GM19324 (cell line): ENCODE measurements at regions not wholly inside any gene's neighbourhood (a gene's known extent, or its start where the extent isn't known, plus 50 kb on each side); places are given as distances from the start of the nearest gene placed in this dataset.

Experiments used
- ATAC-seq: cut with Tn5 transposase; IDR thresholded peaks from one replicate; pipeline ENCODE4 v1.9.1; 2021; ENCODE audit warnings: mild to moderate bottlenecking, moderate library complexity; ENCODE audit not compliant: unreplicated experiment, low FRiP score

DNA sequence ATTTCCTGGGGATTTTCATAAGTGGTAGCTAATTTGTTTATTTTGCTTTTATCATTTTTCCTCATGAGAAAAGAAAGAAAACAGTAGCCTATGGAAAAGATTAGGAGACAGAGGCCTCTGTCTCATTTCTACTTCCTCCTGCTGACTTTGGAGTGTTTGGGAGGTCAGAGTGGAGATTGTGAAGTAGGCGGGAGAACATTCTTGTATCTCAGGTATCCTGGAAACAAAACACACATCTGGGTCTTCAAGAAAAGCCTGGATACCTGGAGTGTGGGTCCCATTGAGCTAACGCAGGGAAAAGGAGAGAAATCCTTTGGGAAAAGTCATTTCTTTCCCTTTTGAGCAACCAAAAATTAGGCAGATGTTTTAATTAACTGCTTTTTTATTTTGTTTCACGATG is 161.5 kb upstream of the DMAC1 start:
- ATAC-seq, result no peak

GRCh38 chr9:7960320-7961050 is 160.9 kb upstream of the DMAC1 start:
- no peak for ATAC-seq

- no peak for ATAC-seq
Measured at GRCh38 chr9:7957803-7958202, 158.2 kb upstream of the DMAC1 start.

GRCh38 chr9:7947577-7947976 is 148.0 kb upstream of the DMAC1 start:
- ATAC-seq, result no peak

- no peak for ATAC-seq
Measured at GRCh38 chr9:7946458-7946857, 146.9 kb upstream of the DMAC1 start.

GRCh38 chr9:7944572-7944971 is 145.0 kb upstream of the DMAC1 start:
- no peak for ATAC-seq

DNA sequence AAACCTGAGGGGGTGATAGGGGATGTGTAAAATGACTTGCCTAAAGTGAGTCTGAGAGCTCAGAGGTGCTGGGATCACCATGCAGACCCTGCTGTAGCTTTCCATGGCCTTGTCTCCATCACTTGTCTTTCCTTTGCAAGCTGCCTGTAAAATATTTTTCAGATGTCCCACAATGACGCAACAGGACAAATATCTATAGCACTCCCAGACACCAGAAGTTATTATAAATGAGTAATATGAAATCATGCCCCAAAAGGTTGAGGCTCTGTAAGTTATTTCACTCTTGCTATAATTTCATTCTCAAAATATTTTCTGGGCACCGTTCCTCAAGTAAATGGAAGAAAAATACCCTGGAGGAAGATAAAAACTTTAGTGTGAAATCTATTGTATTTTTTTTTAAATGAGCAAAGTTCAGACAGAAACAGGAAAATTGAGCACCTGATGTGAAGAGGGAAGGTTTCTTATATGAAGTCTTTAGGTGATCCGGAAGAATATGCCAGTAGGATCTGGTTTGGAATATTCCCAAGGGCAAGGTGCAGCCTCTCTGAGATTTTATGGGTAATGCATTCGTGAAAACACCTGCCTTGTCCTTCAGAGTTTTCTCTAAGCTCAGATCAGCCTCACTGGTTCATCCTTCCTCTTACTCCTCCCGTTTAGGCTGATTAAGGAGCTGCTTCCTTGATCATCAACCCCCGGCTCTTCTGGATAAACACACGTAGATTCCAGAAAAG is 138.3 kb upstream of the DMAC1 start:
- ATAC-seq, result no peak

GRCh38 chr9:7936996-7937395 is 137.4 kb upstream of the DMAC1 start:
- no peak for ATAC-seq

GRCh38 chr9:7936163-7936562 is 136.6 kb upstream of the DMAC1 start:
- ATAC-seq, result peak; percentile 14

- ATAC-seq, result peak; percentile 72
Measured at GRCh38 chr9:7935681-7936080, 136.1 kb upstream of the DMAC1 start.

GRCh38 chr9:7932767-7933166 is 133.2 kb upstream of the DMAC1 start:
- no peak for ATAC-seq

DNA sequence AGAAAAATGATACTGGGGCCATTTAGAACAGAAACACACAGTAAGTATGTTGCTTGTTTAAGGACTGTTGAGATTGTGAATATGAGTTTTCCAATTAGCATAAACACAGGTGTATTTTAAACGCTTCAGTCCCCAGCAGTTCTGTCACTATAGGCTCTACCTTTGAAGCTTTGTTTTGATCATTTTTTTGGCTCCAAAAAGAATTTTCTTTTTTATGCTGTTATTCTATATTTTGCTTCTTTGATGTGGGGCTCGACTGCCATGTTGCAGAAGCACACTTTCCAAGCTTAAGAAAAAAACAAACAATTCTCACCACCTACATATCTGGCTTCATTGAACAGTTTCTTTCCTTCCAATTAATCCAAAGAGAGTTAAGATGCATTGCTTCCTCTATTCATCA is 131.0 kb upstream of the DMAC1 start:
- no peak for ATAC-seq

DNA sequence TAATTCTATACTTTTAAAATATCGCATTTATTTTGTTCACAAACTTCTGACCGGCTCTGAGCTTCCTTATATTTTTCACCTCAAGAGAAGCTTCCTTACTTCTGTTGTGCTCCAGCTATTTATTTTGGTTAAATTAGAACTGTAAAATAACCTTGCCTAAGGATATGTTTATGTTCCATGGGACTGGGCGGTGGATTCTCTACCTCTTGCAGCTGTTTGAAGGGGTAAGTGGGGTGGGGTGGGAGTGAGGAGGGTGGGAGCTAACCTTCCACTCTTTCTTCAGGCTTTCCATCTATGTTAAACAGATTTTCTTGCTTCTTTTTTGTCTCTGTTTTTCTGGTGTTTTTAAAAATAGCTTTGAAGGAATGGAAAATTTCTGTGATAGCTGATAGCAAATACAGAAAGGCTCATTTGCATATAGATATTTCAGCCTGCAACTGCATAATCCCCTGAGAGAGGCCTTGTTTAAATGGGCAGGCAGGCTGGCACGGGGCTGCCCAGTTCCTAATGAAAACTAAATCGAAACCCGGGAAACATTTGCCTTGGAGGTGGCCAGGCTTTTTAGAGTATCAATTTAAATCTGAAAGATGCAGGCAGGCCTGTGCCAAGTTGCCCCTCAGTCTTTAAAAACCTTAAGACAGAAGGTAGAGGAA is 122.1 kb upstream of the DMAC1 start:
- no peak for ATAC-seq

GRCh38 chr9:7912037-7912535 is 112.5 kb upstream of the DMAC1 start:
- ATAC-seq, result no peak

GRCh38 chr9:7910426-7911020 is 110.9 kb upstream of the DMAC1 start:
- ATAC-seq, result no peak

- no peak for ATAC-seq
Measured at GRCh38 chr9:7909537-7909936, 110.0 kb upstream of the DMAC1 start.

DNA sequence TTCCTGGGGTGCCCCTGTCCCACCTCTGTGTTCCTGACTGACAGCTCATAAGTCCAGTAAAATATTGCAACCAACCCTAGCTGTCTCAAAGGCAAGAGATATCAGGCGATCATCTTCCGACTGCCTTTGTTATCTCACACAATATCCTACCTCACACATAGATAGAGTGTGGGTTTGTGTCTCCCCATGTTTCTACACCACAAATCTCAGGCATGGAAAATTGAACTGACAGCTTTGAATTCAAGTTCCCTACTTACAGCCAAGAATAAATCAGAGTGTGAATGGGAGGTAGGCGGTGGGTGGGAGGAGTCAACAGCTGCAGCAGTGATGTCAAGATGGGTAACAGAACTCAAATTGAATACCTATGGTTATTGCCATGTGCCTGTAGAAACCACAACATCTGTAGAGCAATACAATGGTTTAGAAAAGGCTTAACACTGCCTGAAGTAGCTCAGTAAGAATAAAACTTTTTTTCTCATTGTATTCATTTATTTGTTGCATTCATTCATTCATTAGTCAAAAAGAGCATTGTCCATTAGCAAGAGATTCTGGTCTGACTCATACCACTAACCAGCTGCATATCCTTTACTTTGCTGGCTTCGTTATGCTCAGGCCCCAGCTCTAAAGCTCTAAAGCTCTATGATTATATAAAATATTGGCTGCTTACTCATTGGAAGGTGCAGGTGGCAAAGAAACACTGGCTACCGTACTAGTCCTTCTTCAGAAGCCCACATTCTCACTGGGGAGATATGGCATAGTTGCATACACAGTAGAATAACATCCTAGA is 108.2 kb upstream of the DMAC1 start:
- no peak for ATAC-seq

GRCh38 chr9:7906783-7907550 is 107.4 kb upstream of the DMAC1 start:
- no peak for ATAC-seq

- ATAC-seq, result no peak
Measured at GRCh38 chr9:7901621-7902020, 102.0 kb upstream of the DMAC1 start.

- ATAC-seq, result no peak
Measured at GRCh38 chr9:7900541-7900940, 101.0 kb upstream of the DMAC1 start.
